ENCODE measurements at regions not wholly inside any gene's neighbourhood (a gene's known extent, or its start where the extent isn't known, plus 50 kb on each side); places are given as distances from the start of the nearest gene placed in this dataset.

GRCh38 chr2:2809771-2810170, 478.7 kb upstream of the MYT1L start:
- H3K27ac Mint-ChIP-seq, result no peak overlapping the region
- peaks cover 8% of the 10 kb centered on the region for H3K27me3 Mint-ChIP-seq
- H3K9me3 ChIP-seq (ENCODE audit: control insufficient read depth, low read length, poor library complexity, severe bottlenecking), result no peaks in the 10 kb centered on the region
- DNase-seq, result no peak
- no peaks in the 10 kb centered on the region for H3K36me3 Mint-ChIP-seq (ENCODE audit: low read depth)
- H3K4me1 Mint-ChIP-seq, result no peaks in the 10 kb centered on the region
- no peak for ATAC-seq
- no peak overlapping the region for H3K4me3 Mint-ChIP-seq

GRCh38 chr2:2808551-2809058, 477.5 kb upstream of the MYT1L start:
- Mint-ChIP-seq H3K27me3 (peaks cover 17% of the 10 kb centered on the region), H3K36me3 (ENCODE audit: low read depth) (no peaks in the 10 kb centered on the region), H3K27ac (no peak overlapping the region), H3K4me3 (no peak overlapping the region), H3K4me1 (no peaks in the 10 kb centered on the region)
- ATAC-seq, result no peak
- no peaks in the 10 kb centered on the region for H3K9me3 ChIP-seq (ENCODE audit: control insufficient read depth, low read length, poor library complexity, severe bottlenecking)
- no peak for DNase-seq

GRCh38 chr2:2806711-2807110, 475.6 kb upstream of the MYT1L start:
- Mint-ChIP-seq H3K27me3 (peaks cover 17% of the 10 kb centered on the region), H3K36me3 (ENCODE audit: low read depth) (no peaks in the 10 kb centered on the region), H3K27ac (no peak overlapping the region), H3K4me3 (no peak overlapping the region), H3K4me1 (no peaks in the 10 kb centered on the region)
- DNase-seq, result no peak
- H3K9me3 ChIP-seq (ENCODE audit: control insufficient read depth, low read length, poor library complexity, severe bottlenecking), result no peaks in the 10 kb centered on the region
- ATAC-seq, result no peak

- Mint-ChIP-seq H3K36me3 (ENCODE audit: low read depth) (no peaks in the 10 kb centered on the region), H3K4me3 (no peak overlapping the region), H3K27me3 (peaks cover 17% of the 10 kb centered on the region), H3K4me1 (no peaks in the 10 kb centered on the region), H3K27ac (no peak overlapping the region)
- DNase-seq (no peak), ATAC-seq (no peak)
- H3K9me3 ChIP-seq (ENCODE audit: control insufficient read depth, low read length, poor library complexity, severe bottlenecking), result no peaks in the 10 kb centered on the region
Measured at GRCh38 chr2:2805263-2805662, 474.2 kb upstream of the MYT1L start.

GRCh38 chr2:2804528-2804927, 473.5 kb upstream of the MYT1L start:
- no peak for DNase-seq
- H3K9me3 ChIP-seq (ENCODE audit: control insufficient read depth, low read length, poor library complexity, severe bottlenecking), result no peaks in the 10 kb centered on the region
- H3K36me3 Mint-ChIP-seq (ENCODE audit: low read depth), result no peaks in the 10 kb centered on the region
- no peak overlapping the region for H3K27ac Mint-ChIP-seq
- peaks cover 17% of the 10 kb centered on the region for H3K27me3 Mint-ChIP-seq
- ATAC-seq, result no peak
- H3K4me1 Mint-ChIP-seq, result no peaks in the 10 kb centered on the region
- no peak overlapping the region for H3K4me3 Mint-ChIP-seq

- Mint-ChIP-seq H3K36me3 (ENCODE audit: low read depth) (no peaks in the 10 kb centered on the region), H3K4me3 (no peak overlapping the region), H3K27me3 (peaks cover 22% of the 10 kb centered on the region), H3K27ac (no peak overlapping the region), H3K4me1 (no peaks in the 10 kb centered on the region)
- ATAC-seq (no peak), DNase-seq (no peak)
- no peaks in the 10 kb centered on the region for H3K9me3 ChIP-seq (ENCODE audit: control insufficient read depth, low read length, poor library complexity, severe bottlenecking)
Measured at GRCh38 chr2:2801458-2801857, 470.4 kb upstream of the MYT1L start.

GRCh38 chr2:2800697-2801096, 469.6 kb upstream of the MYT1L start:
- ATAC-seq, result no peak
- no peak overlapping the region for H3K27ac Mint-ChIP-seq
- H3K27me3 Mint-ChIP-seq, result peaks cover 27% of the 10 kb centered on the region
- DNase-seq, result no peak
- H3K9me3 ChIP-seq (ENCODE audit: control insufficient read depth, low read length, poor library complexity, severe bottlenecking), result no peaks in the 10 kb centered on the region
- no peak overlapping the region for H3K4me3 Mint-ChIP-seq
- no peaks in the 10 kb centered on the region for H3K4me1 Mint-ChIP-seq
- no peaks in the 10 kb centered on the region for H3K36me3 Mint-ChIP-seq (ENCODE audit: low read depth)

- Mint-ChIP-seq H3K27me3 (peaks cover 22% of the 10 kb centered on the region), H3K4me1 (no peaks in the 10 kb centered on the region), H3K27ac (no peak overlapping the region), H3K36me3 (ENCODE audit: low read depth) (no peaks in the 10 kb centered on the region), H3K4me3 (no peak overlapping the region)
- no peaks in the 10 kb centered on the region for H3K9me3 ChIP-seq (ENCODE audit: control insufficient read depth, low read length, poor library complexity, severe bottlenecking)
- ATAC-seq (no peak), DNase-seq (no peak)
Measured at GRCh38 chr2:2800001-2800400, 468.9 kb upstream of the MYT1L start.

- DNase-seq, result no peak
- H3K36me3 Mint-ChIP-seq (ENCODE audit: low read depth), result no peaks in the 10 kb centered on the region
- peaks cover 14% of the 10 kb centered on the region for H3K27me3 Mint-ChIP-seq
- H3K4me3 Mint-ChIP-seq, result no peak overlapping the region
- no peak for ATAC-seq
- H3K4me1 Mint-ChIP-seq, result no peaks in the 10 kb centered on the region
- H3K9me3 ChIP-seq (ENCODE audit: control insufficient read depth, low read length, poor library complexity, severe bottlenecking), result no peaks in the 10 kb centered on the region
- H3K27ac Mint-ChIP-seq, result no peak overlapping the region
Measured at GRCh38 chr2:2799151-2799697, 468.1 kb upstream of the MYT1L start.

- Mint-ChIP-seq H3K27me3 (peaks cover 17% of the 10 kb centered on the region), H3K4me3 (no peak overlapping the region), H3K4me1 (no peaks in the 10 kb centered on the region), H3K27ac (no peak overlapping the region), H3K36me3 (ENCODE audit: low read depth) (no peaks in the 10 kb centered on the region)
- ATAC-seq (no peak), DNase-seq (no peak)
- no peaks in the 10 kb centered on the region for H3K9me3 ChIP-seq (ENCODE audit: control insufficient read depth, low read length, poor library complexity, severe bottlenecking)
Measured at GRCh38 chr2:2798337-2798736, 467.3 kb upstream of the MYT1L start.

- H3K9me3 ChIP-seq (ENCODE audit: control insufficient read depth, low read length, poor library complexity, severe bottlenecking), result no peaks in the 10 kb centered on the region
- Mint-ChIP-seq H3K4me1 (no peaks in the 10 kb centered on the region), H3K27me3 (peaks cover 17% of the 10 kb centered on the region), H3K4me3 (no peak overlapping the region), H3K27ac (no peak overlapping the region), H3K36me3 (ENCODE audit: low read depth) (no peaks in the 10 kb centered on the region)
- no peak for DNase-seq
- no peak for ATAC-seq
Measured at GRCh38 chr2:2797797-2798196, 466.7 kb upstream of the MYT1L start.

- ATAC-seq (no peak), DNase-seq (no peak)
- Mint-ChIP-seq H3K27ac (no peak overlapping the region), H3K4me3 (no peak overlapping the region), H3K4me1 (peaks cover 2% of the 10 kb centered on the region), H3K36me3 (ENCODE audit: low read depth) (no peaks in the 10 kb centered on the region), H3K27me3 (peaks cover 21% of the 10 kb centered on the region)
- H3K9me3 ChIP-seq (ENCODE audit: control insufficient read depth, low read length, poor library complexity, severe bottlenecking), result no peaks in the 10 kb centered on the region
Measured at GRCh38 chr2:2796207-2796606, 465.1 kb upstream of the MYT1L start.

- H3K27me3 Mint-ChIP-seq, result peaks cover 21% of the 10 kb centered on the region
- no peak for ATAC-seq
Measured at GRCh38 chr2:2795438-2796091, 464.5 kb upstream of the MYT1L start.

GRCh38 chr2:2793925-2794560, 463.0 kb upstream of the MYT1L start:
- Mint-ChIP-seq H3K27ac (no peak overlapping the region), H3K36me3 (ENCODE audit: low read depth) (no peaks in the 10 kb centered on the region), H3K27me3 (peaks cover 29% of the 10 kb centered on the region), H3K4me1 (peaks cover 2% of the 10 kb centered on the region), H3K4me3 (no peak overlapping the region)
- no peak for ATAC-seq
- no peak for DNase-seq
- H3K9me3 ChIP-seq (ENCODE audit: control insufficient read depth, low read length, poor library complexity, severe bottlenecking), result no peaks in the 10 kb centered on the region

More at GRCh38 chr2:2795438-2796091, 464.5 kb upstream of the MYT1L start:
- H3K9me3 ChIP-seq (ENCODE audit: control insufficient read depth, low read length, poor library complexity, severe bottlenecking), result no peaks in the 10 kb centered on the region
- Mint-ChIP-seq H3K27ac (no peak overlapping the region), H3K4me1 (peaks cover 2% of the 10 kb centered on the region), H3K36me3 (ENCODE audit: low read depth) (no peaks in the 10 kb centered on the region), H3K4me3 (no peak overlapping the region)
- no peak for DNase-seq

Data from T-helper 17 cell (primary cell).